NCI-H82 (cell line): ENCODE measurements at regions not wholly inside any gene's neighbourhood (a gene's known extent, or its start where the extent isn't known, plus 50 kb on each side); places are given as distances from the start of the nearest gene placed in this dataset.

Source experiments
- DNase-seq: peaks from one replicate; lab custom pipeline; 2025; lab: John Stamatoyannopoulos, UW

DNA sequence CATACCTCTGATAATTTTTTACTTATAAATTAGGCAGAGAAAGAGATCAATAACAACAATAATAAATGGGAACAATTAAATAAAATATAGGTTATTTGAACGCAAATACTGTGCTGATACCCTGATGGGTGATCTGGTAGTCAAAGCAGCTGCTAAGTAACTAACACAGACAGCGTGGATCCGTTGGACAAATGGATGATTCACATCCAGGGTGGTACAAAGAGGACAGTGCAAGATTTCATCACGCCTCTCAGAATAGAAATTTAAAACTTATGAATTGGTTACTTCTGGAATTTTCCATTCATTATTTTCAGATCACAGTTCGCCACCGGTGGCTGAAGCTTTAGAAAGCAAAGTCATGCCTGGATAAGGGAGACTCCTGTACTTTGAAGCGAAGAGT lies 1066.0 kb upstream of the ADGRL3 start:
- peak; percentile 4 for DNase-seq

DNA sequence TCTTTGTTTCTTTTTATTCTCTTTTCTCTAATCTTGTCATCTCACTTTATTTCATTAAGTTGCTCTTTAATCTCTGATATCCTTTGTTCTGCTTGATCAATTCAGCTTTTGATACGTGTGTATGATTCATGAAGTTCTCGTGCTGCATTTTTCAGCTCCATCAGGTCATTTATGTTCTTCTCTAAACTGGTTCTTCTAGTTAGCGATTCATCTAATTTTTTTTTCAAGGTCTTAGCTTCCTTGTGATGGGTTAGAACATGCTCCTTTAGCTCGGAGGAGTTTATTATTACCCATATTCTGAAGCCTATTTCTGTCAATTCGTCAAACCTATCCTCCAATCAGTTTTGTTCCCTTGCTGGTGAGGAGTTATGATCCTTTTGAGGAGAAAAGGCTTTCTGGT lies 1045.0 kb upstream of the ADGRL3 start:
- no peak for DNase-seq

- DNase-seq = no peak
Observed at GRCh38 chr4:60173103-60173502, 1027.0 kb upstream of the ADGRL3 start.

DNA sequence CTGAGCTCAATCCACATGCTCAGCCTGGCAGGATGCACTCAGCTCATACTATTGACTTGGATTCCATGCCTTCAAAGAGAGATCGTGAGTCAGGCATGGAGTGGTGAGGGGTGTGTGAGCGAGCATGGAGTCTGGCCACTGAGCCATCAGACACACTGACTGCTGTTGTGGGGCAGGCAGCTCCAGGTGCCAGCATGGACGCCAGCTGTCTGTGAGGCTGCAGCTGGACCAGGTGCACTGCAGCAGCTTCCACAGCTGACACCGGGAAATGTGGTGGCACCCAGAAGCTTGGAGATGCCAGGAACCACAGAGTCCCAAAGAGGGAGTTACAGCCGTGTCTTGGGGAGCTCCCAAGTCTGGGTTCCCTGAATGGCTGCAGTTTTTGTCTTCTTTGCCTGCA lies 1026.4 kb upstream of the ADGRL3 start:
- DNase-seq = no peak

DNA sequence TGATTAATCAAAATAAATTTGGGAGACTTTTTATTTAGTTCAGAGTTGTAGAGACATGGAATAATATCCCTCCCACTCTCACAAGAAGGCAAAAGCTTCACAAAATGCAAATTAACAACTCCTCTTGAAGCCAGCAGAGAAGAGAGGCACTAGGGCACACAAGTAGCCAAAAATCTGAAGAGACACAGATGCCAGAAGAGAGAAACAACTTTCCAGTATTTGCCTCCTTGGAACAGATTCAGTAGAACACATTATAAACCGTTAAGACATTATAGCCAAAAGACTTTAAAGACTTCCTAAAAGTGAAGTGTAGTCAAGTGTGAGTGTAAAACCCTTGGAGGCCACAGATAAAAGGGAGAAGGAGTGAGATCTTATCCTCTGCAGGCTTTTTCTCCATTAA lies 1024.9 kb upstream of the ADGRL3 start:
- DNase-seq = no peak

GRCh38 chr4:60187428-60187827 lies 1012.7 kb upstream of the ADGRL3 start:
- DNase-seq = no peak

GRCh38 chr4:60189286-60189685 lies 1010.8 kb upstream of the ADGRL3 start:
- no peak for DNase-seq

DNA sequence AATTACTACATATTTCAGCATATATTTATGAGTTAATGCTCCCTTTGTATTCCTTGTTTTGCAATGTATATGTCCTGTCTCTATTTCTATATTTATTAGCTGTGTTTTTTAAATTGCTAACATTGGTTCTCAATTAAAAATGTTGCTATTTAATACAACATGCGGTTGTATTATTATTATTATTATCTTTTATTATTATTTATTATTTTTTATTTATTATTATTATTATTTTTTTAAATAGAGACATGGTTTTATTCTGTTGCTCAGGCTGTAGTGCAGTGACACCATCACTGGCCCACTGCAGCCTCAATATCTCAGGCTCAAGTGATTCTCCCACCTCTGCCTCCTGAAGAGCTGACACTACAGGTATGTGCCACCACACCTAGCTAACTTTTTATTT lies 1005.9 kb upstream of the ADGRL3 start:
- DNase-seq = no peak

DNA sequence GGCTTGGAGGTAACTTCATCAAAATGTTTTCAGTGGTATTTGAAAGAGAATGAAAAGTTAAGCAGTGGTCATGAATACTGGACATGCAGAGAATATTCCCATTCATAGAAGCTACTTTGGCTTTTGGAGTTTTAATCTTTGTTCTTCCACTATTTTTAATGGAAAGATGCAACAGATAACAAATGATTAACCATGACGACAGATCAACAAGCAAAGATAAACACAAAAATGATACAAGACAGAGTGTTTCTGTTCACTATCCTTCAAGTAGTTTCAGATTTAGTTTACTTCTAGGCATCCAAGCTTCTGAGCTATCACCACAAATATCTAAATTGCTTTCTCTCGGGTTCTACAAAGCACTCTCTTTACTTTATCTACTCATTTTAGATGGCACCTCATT lies 1004.9 kb upstream of the ADGRL3 start:
- no peak for DNase-seq

GRCh38 chr4:60201052-60201673 lies 999.0 kb upstream of the ADGRL3 start:
- DNase-seq = peak; percentile 76

DNA sequence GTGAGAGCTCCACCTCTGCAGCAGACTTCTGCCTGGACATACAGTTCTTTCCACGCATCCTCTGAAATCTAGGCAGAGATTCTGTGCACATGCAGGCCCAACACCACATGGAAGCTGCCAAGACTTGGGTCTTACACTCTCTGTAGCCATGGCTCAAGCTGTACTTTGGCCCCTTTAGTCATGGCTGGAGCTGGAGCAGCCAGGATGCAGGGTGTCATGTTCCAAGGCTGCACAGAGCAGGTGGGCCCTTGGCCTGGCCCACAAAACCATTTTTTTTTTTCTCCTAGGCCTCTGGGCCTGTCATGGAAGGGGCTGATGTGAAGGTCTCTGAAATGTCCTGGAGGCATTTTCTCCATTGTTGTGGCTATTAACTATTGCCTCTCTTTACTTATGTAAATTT lies 990.5 kb upstream of the ADGRL3 start:
- no peak for DNase-seq

DNA sequence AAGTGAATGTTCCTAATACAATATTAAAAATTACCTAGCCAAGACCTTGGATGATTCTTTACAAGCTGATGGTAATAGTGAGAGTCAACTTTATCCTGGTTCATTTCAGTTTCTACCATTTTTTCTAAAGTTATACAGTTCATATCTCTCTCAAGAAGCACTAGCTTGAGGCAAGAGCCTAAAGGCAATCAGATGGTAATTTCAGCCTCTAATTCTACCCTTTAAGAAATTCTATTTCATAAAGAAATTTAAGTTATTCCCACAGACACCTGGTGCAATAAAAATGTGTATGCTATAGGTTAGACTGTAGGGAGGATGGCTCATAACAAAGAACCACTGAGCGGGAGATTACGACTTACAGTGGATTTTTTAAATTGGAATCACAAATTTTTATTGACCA lies 984.2 kb upstream of the ADGRL3 start:
- DNase-seq = no peak

DNA sequence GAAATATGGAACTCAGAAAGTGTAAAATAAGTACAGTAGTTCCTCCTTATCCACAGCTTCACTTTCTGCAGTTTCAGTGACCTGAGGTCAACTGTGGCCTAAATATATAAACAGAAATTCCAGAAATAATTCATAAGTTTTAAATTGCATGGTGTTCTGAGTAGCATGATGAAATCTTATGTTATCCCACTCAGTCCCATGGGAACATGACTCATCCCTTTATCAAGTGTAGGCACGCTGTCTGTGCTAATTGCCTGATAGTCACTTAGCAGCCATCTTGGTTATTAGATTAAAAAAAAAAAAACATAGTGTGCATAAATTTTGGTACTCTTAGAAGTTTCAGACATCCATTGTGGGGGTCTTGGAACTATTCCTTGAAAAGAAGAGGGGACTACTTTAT lies 983.4 kb upstream of the ADGRL3 start:
- DNase-seq = peak; percentile 27

- no peak for DNase-seq
Observed at GRCh38 chr4:60221866-60222265, 978.3 kb upstream of the ADGRL3 start.

- no peak for DNase-seq
Observed at GRCh38 chr4:60223208-60223923, 976.8 kb upstream of the ADGRL3 start.

DNA sequence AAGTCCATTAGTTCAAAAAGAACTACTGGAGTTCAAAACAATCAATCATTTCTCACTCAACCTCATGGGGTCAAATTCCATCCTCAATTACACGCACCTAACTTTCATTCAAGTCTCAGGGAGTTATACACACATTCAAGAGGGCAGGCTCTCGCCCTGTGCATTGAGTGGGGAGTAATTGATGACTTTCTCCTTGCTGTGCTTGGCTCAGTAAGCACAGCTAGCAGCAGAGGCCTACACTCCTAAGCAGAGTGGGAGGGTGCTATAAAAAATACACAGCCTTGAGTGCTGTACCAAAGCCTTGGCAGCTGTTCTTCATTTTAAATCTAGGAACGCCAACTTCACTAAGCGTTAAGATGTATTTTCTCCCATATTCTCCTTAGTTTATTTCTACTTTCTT lies 958.3 kb upstream of the ADGRL3 start:
- DNase-seq = peak; percentile 4

DNA sequence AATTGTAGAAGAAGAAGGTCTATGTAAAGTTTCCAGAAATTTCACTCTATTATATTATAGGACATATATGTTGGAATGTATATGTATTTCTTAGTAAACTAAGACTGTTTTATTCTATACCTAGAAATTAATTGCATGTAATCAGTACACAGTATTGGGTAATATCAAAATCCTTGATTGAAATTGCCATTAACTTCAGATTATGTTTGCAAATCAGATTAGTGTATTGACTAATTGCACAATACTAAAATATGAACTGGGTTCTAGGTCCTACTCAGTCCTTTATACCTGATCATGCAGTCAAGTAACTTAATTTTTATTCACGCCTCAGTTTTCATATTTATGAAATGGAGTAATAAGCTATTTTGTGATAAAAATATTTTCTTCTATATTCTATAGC lies 950.3 kb upstream of the ADGRL3 start:
- no peak for DNase-seq

- no peak for DNase-seq
Observed at GRCh38 chr4:60250657-60251056, 949.5 kb upstream of the ADGRL3 start.

GRCh38 chr4:60259781-60260180 lies 940.3 kb upstream of the ADGRL3 start:
- DNase-seq = no peak

GRCh38 chr4:60266505-60266904 lies 933.6 kb upstream of the ADGRL3 start:
- no peak for DNase-seq

DNA sequence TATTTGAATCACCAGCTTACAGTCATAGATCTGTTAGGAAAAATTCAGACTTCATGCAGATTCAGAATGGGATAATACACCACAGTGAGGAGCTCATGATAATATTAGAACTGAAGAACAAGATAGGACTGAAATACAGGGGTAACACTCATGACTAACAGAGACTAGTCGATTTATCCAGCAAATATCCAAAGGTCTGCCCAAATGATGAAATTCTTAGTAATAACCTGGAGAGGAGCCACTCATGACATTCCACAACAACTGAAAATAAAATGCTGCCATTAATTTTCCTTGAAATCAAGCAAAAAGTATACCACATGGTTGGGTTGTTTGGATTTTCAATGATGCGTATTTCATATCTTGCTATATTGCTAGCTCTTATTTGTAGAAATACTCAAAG lies 903.7 kb upstream of the ADGRL3 start:
- no peak for DNase-seq

- no peak for DNase-seq
Observed at GRCh38 chr4:60313611-60314178, 886.4 kb upstream of the ADGRL3 start.

DNA sequence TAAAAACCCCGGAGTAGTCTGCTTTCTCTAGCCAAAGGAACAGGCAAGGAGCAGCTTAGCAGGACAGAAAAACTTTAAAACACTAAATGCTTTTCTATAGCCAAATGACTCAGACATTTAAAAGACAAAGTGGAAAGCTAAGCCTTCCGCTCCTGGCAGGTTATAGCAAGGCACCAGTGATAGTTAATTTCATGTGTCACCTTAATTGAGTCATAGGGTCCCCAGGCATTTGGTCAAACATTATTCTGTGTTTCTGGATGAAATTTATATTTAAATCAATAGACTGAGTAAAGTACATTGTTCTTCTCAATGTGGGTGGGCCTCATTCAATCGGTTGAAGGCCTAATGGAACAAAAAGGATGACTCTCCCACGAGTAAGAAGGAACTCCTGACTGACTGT lies 885.7 kb upstream of the ADGRL3 start:
- DNase-seq = no peak

GRCh38 chr4:60315586-60315985 lies 884.5 kb upstream of the ADGRL3 start:
- DNase-seq = no peak
